HCT116 (cell line): ENCODE measurements at regions not wholly inside any gene's neighbourhood (a gene's known extent, or its start where the extent isn't known, plus 50 kb on each side); places are given as distances from the start of the nearest gene placed in this dataset.

ENCODE experiments used
- ATAC-seq: fragments of 200-7000 bp; cut with Tn5 transposase; 2 replicates; pipeline ENCODE4 v1.9.1; 2020; ENCODE audit warnings: mild to moderate bottlenecking, moderate library complexity
- BruUV-seq: library from RNA; stranded (reverse); fragments of 400-500 nt; replicated peaks from 2 replicates; lab custom pipeline; 2021; lab: Mats Ljungman, UMichigan
- CTCF ChIA-PET: fragments of 300-600 bp; sonication (Branson Sonifier 250); formaldehyde crosslinking; loops from one replicate; lab custom pipeline; 2021; ENCODE audit warnings: antibody characterized with exemption; lab: Charles Lee
- POLR2A ChIA-PET: fragments of 300-600, 350-600 bp; sonication (Branson Sonifier 250); formaldehyde crosslinking; loops from one replicate; lab custom pipeline; 2021; ENCODE audit warnings: antibody characterized with exemption; lab: Charles Lee
- RAD21 ChIA-PET, 2 experiments: fragments of 300-600 bp; sonication (Branson Sonifier 250); formaldehyde crosslinking; loops; one replicate each; lab custom pipeline; 2023; ENCODE audit warnings: low total read pairs in 2 of 2; ENCODE audit not compliant: uncharacterized antibody in 2 of 2, unreplicated experiment in 2 of 2, low non-redundant PET in 1 of 2; lab: Charles Lee
- DNase-seq: peaks from one replicate; pipeline ENCODE4 v3.0.0-alpha.2; 2010; ENCODE audit warnings: low read depth, low spot score
- H2AFZ ChIP-seq: fragments of 200-600 bp; shearing (Covaris generic), sonication (generic); 2 replicates; pipeline ENCODE4 v1.6.1; 2017; ENCODE audit warnings: low read depth, mixed run types, mixed read lengths, antibody characterized with exemption, low read length; ENCODE audit not compliant: poor library complexity, severe bottlenecking
- H3K27ac ChIP-seq: 2 replicates; pipeline ENCODE4 v1.5.1; 2012; ENCODE audit warnings: low read depth, low read length
- H3K27me3 ChIP-seq: fragments of 200-600 bp; sonication (generic); 2 replicates; pipeline ENCODE4 v1.6.1; 2016; ENCODE audit warnings: mixed run types, low read length, mixed read lengths; ENCODE audit not compliant: insufficient read depth
- H3K36me3 ChIP-seq, 2 experiments: fragments of 200-500 bp in 1 of 2; fragments of 200-600 bp in 1 of 2; sonication (Bioruptor generic) in 1 of 2; sonication (generic) in 1 of 2; 2 replicates each; pipeline versions ENCODE4 v1.5.1 to v1.6.1; 2014 to 2016; ENCODE audit warnings: low read length in 2 of 2, inconsistent platforms in 1 of 2, mixed read lengths in 1 of 2, mixed run types in 1 of 2; ENCODE audit not compliant: insufficient read depth in 2 of 2, control insufficient read depth in 1 of 2
- H3K4me1 ChIP-seq, 2 experiments: fragments of 200-600 bp in 1 of 2; sonication (generic) in 1 of 2; 2 replicates each; pipeline versions ENCODE4 v1.5.1 to v1.6.1; 2012 to 2017; ENCODE audit warnings: low read length in 2 of 2, inconsistent platforms in 1 of 2, mild to moderate bottlenecking in 1 of 2, mixed read lengths in 1 of 2, mixed run types in 1 of 2, moderate library complexity in 1 of 2; ENCODE audit not compliant: insufficient read depth in 2 of 2, control insufficient read depth in 1 of 2
- H3K4me2 ChIP-seq: fragments of 200-600 bp; sonication (generic); 2 replicates; pipeline ENCODE4 v1.6.1; 2017; ENCODE audit warnings: mixed run types, low read length, mixed read lengths
- H3K4me3 ChIP-seq, 2 experiments: fragments of 200-600 bp in 1 of 2; sonication (generic) in 1 of 2; replicated peaks in 1 of 2; 2 replicates each; pipeline ENCODE4 v1.5.1; 2011 to 2016; ENCODE audit warnings: low read length in 2 of 2, control low read depth in 1 of 2, low read depth in 1 of 2, mild to moderate bottlenecking in 1 of 2, mixed read lengths in 1 of 2, mixed run types in 1 of 2
- H3K79me2 ChIP-seq: fragments of 200-600 bp; sonication (generic); 2 replicates; pipeline ENCODE4 v1.6.1; 2017; ENCODE audit warnings: mild to moderate bottlenecking, mixed run types, low read length, moderate library complexity, mixed read lengths; ENCODE audit not compliant: insufficient read depth
- H3K9ac ChIP-seq: fragments of 200-600 bp; sonication (generic); 2 replicates; pipeline ENCODE4 v1.6.1; 2016; ENCODE audit warnings: low read length, mixed read lengths
- H3K9me2 ChIP-seq: fragments of 200-600 bp; sonication (generic), shearing (Covaris generic); 2 replicates; pipeline ENCODE4 v1.6.1; 2017; ENCODE audit warnings: mixed run types, mild to moderate bottlenecking, moderate library complexity; ENCODE audit not compliant: insufficient read depth
- H3K9me3 ChIP-seq, 2 experiments: fragments of 200-500 bp in 1 of 2; fragments of 200-600 bp in 1 of 2; sonication (Bioruptor generic) in 1 of 2; sonication (generic) in 1 of 2; 2 replicates each; pipeline ENCODE4 v1.6.1; 2014 to 2017; ENCODE audit warnings: low read length in 2 of 2, mixed read lengths in 2 of 2, inconsistent platforms in 1 of 2, low read depth in 1 of 2, mild to moderate bottlenecking in 1 of 2, mixed run types in 1 of 2, moderate library complexity in 1 of 2; ENCODE audit not compliant: control insufficient read depth in 1 of 2, insufficient read depth in 1 of 2
- H4K20me1 ChIP-seq: fragments of 200-600 bp; sonication (generic), shearing (Covaris generic); 2 replicates; pipeline ENCODE4 v1.6.1; 2017; ENCODE audit warnings: mixed run types, mild to moderate bottlenecking, moderate library complexity; ENCODE audit not compliant: insufficient read depth
- CEBPB ChIP-seq: IDR thresholded peaks from 2 replicates; pipeline ENCODE4 v1.6.1; 2012; ENCODE audit warnings: low read depth
- EZH2 ChIP-seq: fragments of 200-600 bp; sonication (generic); IDR thresholded peaks from 2 replicates; pipeline ENCODE4 v1.6.1; 2017; ENCODE audit warnings: antibody characterized with exemption, mixed run types
- SP1 ChIP-seq: IDR thresholded peaks from 2 replicates; pipeline ENCODE4 v1.6.1; 2012; ENCODE audit warnings: low read depth
- SRF ChIP-seq: IDR thresholded peaks from 2 replicates; pipeline ENCODE4 v1.6.1; 2012; ENCODE audit warnings: low read depth
- intact Hi-C: fragments of 100-400 bp; cut with micrococcal nuclease; formaldehyde crosslinking; loops from 2 replicates; pipeline ENCODE4 v1.10.0; 2022
- TF ChIP-seq, protein P1 (sequence below): IDR thresholded peaks from 2 replicates; pipeline ENCODE4 v1.6.1; 2012; ENCODE audit warnings: low read depth

DNA sequence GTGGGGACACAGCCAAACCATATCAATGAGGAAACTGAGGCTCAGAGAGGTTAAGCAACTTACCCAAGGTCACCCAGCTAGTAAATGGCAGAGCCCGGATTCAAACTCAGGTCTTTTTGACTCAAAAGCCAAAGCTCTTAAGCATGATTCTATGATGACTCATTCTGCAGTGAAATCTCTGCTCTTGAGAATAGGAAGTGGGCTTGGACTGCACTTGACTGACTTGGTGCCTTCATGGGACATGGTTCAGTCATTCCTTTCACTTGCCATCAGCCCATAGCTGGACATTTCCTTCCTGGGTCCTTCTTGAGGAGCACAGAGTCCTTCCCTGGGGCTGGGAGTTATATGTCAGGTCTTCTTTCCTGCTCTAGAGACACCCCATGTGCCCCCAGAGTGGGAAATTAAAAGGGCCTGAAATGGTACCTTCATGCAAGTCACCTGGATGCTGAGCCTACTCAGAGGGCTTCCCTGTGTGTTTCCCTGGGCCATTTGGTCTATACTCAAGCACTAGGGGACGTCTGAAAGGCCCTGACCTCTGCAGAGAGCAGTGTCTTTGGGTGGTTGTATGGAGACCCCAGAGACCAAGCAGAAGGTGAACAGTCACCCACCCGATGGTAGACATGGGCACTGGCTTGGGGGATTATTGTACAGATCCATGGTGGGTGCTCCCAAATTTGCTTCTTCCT is 62.4 kb upstream of the SDK1 start (continued):
- TF ChIP-seq, protein P1, sequence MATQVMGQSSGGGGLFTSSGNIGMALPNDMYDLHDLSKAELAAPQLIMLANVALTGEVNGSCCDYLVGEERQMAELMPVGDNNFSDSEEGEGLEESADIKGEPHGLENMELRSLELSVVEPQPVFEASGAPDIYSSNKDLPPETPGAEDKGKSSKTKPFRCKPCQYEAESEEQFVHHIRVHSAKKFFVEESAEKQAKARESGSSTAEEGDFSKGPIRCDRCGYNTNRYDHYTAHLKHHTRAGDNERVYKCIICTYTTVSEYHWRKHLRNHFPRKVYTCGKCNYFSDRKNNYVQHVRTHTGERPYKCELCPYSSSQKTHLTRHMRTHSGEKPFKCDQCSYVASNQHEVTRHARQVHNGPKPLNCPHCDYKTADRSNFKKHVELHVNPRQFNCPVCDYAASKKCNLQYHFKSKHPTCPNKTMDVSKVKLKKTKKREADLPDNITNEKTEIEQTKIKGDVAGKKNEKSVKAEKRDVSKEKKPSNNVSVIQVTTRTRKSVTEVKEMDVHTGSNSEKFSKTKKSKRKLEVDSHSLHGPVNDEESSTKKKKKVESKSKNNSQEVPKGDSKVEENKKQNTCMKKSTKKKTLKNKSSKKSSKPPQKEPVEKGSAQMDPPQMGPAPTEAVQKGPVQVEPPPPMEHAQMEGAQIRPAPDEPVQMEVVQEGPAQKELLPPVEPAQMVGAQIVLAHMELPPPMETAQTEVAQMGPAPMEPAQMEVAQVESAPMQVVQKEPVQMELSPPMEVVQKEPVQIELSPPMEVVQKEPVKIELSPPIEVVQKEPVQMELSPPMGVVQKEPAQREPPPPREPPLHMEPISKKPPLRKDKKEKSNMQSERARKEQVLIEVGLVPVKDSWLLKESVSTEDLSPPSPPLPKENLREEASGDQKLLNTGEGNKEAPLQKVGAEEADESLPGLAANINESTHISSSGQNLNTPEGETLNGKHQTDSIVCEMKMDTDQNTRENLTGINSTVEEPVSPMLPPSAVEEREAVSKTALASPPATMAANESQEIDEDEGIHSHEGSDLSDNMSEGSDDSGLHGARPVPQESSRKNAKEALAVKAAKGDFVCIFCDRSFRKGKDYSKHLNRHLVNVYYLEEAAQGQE: no peak
- TF ChIP-seq EZH2 (no peak), CEBPB (no peak), SRF (no peak)

DNA sequence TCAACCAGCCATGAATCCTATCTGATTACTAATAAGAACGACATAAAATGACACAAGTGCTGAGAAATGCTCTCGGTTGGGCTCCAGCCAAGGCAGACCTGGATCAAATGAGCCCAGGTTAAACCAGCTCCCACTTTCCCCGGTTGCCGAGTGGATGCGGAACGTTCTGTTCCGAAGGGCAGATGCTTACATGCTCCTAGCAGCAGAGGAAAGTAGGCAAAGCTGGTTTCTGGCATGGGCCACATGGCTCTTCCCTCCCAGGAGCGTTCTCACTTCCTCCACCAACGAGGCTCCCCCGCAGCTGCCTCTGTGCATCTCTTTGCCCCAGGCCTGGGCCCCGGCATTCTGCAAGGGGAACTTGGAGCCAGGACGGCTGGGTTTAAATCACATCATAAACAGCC is 61.8 kb upstream of the SDK1 start:
- no peaks in the 10 kb centered on the region for H3K79me2 ChIP-seq
- no peak for TF ChIP-seq SP1
- ChIA-PET POLR2A (no interaction called here), RAD21 (no interaction called here), CTCF (no interaction called here)
- H3K4me1 ChIP-seq: peaks cover 12 to 14% of the 10 kb centered on the region in 2 experiments
- no peaks in the 10 kb centered on the region for H3K9me3 ChIP-seq
- no peak overlapping the region for H3K4me3 ChIP-seq
- H4K20me1 ChIP-seq: no peaks in the 10 kb centered on the region
- H3K9me2 ChIP-seq: no peaks in the 10 kb centered on the region
- H3K27me3 ChIP-seq: peaks cover 3% of the 10 kb centered on the region; the same call in 1 of the 2 replicates
- DNase-seq: no peak
- no peak overlapping the region for H3K27ac ChIP-seq
- no peaks in the 10 kb centered on the region for H3K36me3 ChIP-seq
- H2AFZ ChIP-seq: no peak overlapping the region
- ATAC-seq: no peak
- BruUV-seq: no TSS peak
- intact Hi-C loops: no loop called here
- H3K9ac ChIP-seq: no peak overlapping the region
- no peak overlapping the region for H3K4me2 ChIP-seq
